ENCODE measurements at regions not wholly inside any gene's neighbourhood (a gene's known extent, or its start where the extent isn't known, plus 50 kb on each side); places are given as distances from the start of the nearest gene placed in this dataset.

DNA sequence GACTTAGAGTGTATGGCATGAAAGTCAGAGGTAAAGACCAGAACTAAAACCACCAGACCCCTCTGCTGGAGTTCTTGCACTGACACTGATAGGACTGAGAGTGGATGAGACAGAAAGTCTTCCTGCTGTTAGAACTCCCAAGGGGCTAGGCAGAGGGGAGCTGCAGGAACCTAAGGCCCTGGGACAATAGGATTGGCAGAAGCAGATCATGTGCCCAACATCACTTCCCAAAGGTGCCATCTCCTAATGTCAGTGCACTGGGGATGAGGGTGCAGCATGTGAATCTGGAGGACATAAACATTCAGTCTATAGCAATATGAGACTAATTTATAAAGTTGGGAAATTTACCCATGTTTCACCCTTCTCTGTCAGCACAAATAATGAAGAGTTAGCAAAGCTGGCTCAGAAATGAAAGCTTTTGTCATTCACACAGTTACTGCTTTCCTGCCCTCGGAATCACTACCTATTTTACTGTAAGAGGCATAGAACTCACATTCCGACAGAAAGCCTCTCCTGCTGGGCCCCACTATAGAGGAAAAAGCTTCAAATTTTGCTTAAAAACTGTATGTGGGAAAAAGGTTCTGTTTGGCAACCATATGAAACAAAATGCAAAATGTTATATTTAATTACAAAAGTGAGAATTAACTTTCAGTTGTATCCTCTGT, 49.9 kb upstream of the SSX2IP start:
- H3K27me3 Mint-ChIP-seq = peaks cover 5% of the 10 kb centered on the region

More for the DNA sequence above, 49.9 kb upstream of the SSX2IP start:
- Mint-ChIP-seq H3K9me3 (no peaks in the 10 kb centered on the region), H3K36me3 (ENCODE audit: low read depth) (no peaks in the 10 kb centered on the region), H3K4me1 (peaks cover 13% of the 10 kb centered on the region), H3K4me3 (no peak overlapping the region), H3K27ac (no peak overlapping the region)
- DNase-seq (no peak), ATAC-seq (no peak)
